Astrocyte (in vitro differentiated cells and primary cell): ENCODE measurements at regions not wholly inside any gene's neighbourhood (a gene's known extent, or its start where the extent isn't known, plus 50 kb on each side); places are given as distances from the start of the nearest gene placed in this dataset.
A peak's percentile ranks its signal among the peaks of the same experiment; 100 is the strongest.

ENCODE experiments used
- DNase-seq: peaks from one replicate; pipeline ENCODE4 v3.0.0-alpha.2; 2010; ENCODE audit warnings: low read depth
- FAIRE-seq: peaks from 2 replicates; lab custom pipeline; 2011; peaks lifted over from hg19 to GRCh38; lab: Jason Lieb, UNC
- H2AFZ ChIP-seq: 2 replicates; pipeline ENCODE4 v1.6.0; 2012; ENCODE audit warnings: low read depth, low read length, inconsistent platforms
- H3K27ac ChIP-seq: 2 replicates; pipeline ENCODE4 v1.5.1; 2011; ENCODE audit warnings: low read depth, low read length, inconsistent platforms
- H3K27me3 ChIP-seq: 2 replicates; pipeline ENCODE4 v1.6.0; 2011; ENCODE audit warnings: low read length, inconsistent platforms; ENCODE audit not compliant: insufficient read depth
- H3K36me3 ChIP-seq: 2 replicates; pipeline ENCODE4 v1.5.1; 2011; ENCODE audit warnings: low read length, inconsistent platforms; ENCODE audit not compliant: insufficient read depth
- H3K4me1 ChIP-seq: 2 replicates; pipeline ENCODE4 v1.5.1; 2011; ENCODE audit warnings: low read length, inconsistent platforms; ENCODE audit not compliant: insufficient read depth
- H3K4me2 ChIP-seq: 2 replicates; pipeline ENCODE4 v1.6.0; 2012; ENCODE audit warnings: low read length, inconsistent platforms
- H3K4me3 ChIP-seq: 2 replicates; pipeline ENCODE4 v1.5.1; 2011; ENCODE audit warnings: low read depth, mild to moderate bottlenecking, low read length, inconsistent platforms; ENCODE audit not compliant: insufficient read depth
- H3K79me2 ChIP-seq: 2 replicates; pipeline ENCODE4 v1.6.0; 2012; ENCODE audit warnings: mild to moderate bottlenecking, low read length, inconsistent platforms; ENCODE audit not compliant: insufficient read depth
- H3K9ac ChIP-seq: 2 replicates; pipeline ENCODE4 v1.6.0; 2012; ENCODE audit warnings: mild to moderate bottlenecking, low read length, inconsistent platforms
- H3K9me3 ChIP-seq: 2 replicates; pipeline ENCODE4 v1.5.1; 2012; ENCODE audit warnings: low read depth, mild to moderate bottlenecking, low read length, inconsistent platforms; ENCODE audit not compliant: insufficient read depth
- H4K20me1 ChIP-seq: 2 replicates; pipeline ENCODE4 v1.6.0; 2012; ENCODE audit warnings: low read length, inconsistent platforms; ENCODE audit not compliant: insufficient read depth
- H3K27ac Mint-ChIP-seq: one replicate; pipeline ENCODE4 v1.8.0; 2021; ENCODE audit warnings: mild to moderate bottlenecking, mixed read lengths; ENCODE audit not compliant: unreplicated experiment
- H3K27me3 Mint-ChIP-seq: one replicate; pipeline ENCODE4 v1.8.0; 2021; ENCODE audit warnings: low read depth, mixed read lengths; ENCODE audit not compliant: unreplicated experiment
- H3K36me3 Mint-ChIP-seq: one replicate; pipeline ENCODE4 v1.8.0; 2021; ENCODE audit warnings: low read depth, mixed read lengths; ENCODE audit not compliant: unreplicated experiment
- H3K4me1 Mint-ChIP-seq: one replicate; pipeline ENCODE4 v1.8.0; 2021; ENCODE audit warnings: low read depth, mixed read lengths; ENCODE audit not compliant: unreplicated experiment
- H3K4me3 Mint-ChIP-seq: one replicate; pipeline ENCODE4 v1.8.0; 2021; ENCODE audit warnings: mild to moderate bottlenecking, moderate library complexity, mixed read lengths; ENCODE audit not compliant: unreplicated experiment
- H3K9me3 Mint-ChIP-seq: one replicate; pipeline ENCODE4 v1.8.0; 2021; ENCODE audit warnings: mild to moderate bottlenecking, mixed read lengths; ENCODE audit not compliant: unreplicated experiment
- CTCF ChIP-seq: IDR thresholded peaks from 2 replicates; pipeline ENCODE4 v1.5.1; 2011; ENCODE audit warnings: low read depth, mild to moderate bottlenecking, inconsistent platforms, low read length, moderate library complexity; ENCODE audit not compliant: insufficient read depth
- EZH2 ChIP-seq: IDR thresholded peaks from 2 replicates; pipeline ENCODE4 v1.6.1; 2012; ENCODE audit warnings: mild to moderate bottlenecking, low read length, inconsistent platforms; ENCODE audit not compliant: insufficient read depth

DNA sequence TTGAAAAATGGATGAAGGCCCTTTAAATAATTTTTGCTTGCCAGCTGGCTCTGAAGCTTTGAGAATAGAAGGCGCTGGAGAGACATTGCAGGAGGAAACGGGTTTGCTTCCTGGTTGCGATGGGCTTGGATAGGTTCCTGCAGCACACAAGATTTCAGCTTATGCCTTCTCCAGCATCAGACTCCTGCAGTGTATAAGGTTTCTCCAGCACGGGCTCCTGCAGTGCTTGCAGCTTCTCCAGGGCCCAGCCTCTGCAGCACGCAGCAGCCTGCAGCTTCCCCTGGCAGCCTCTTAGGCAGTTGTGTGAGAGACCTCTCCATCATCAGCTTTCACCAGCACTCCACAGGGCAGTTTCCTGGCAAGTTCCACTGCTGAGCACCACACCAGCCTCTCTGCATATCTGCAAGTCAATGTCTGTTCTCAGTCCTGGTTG, 78.7 kb upstream of the ZDHHC17 start:
- no peak for DNase-seq
- H3K27ac ChIP-seq = no peak overlapping the region
- peak overlapping the region; percentile 57 for H2AFZ ChIP-seq
- peaks cover 7% of the 10 kb centered on the region for H3K9me3 Mint-ChIP-seq
- FAIRE-seq = no peak
- H3K4me1 Mint-ChIP-seq = peaks cover 25% of the 10 kb centered on the region
- H3K9me3 ChIP-seq = no peaks in the 10 kb centered on the region
- no peak overlapping the region for H3K4me3 ChIP-seq
- no peaks in the 10 kb centered on the region for H3K36me3 ChIP-seq
- no peaks in the 10 kb centered on the region for H4K20me1 ChIP-seq
- no peaks in the 10 kb centered on the region for H3K27me3 Mint-ChIP-seq
- no peak overlapping the region for H3K4me3 Mint-ChIP-seq
- H3K9ac ChIP-seq = no peak overlapping the region
- H3K36me3 Mint-ChIP-seq = no peaks in the 10 kb centered on the region
- peak overlapping the region; percentile 40 for H3K4me2 ChIP-seq
- no peaks in the 10 kb centered on the region for H3K79me2 ChIP-seq
- TF ChIP-seq CTCF (no peak), EZH2 (no peak)
- peaks cover 25% of the 10 kb centered on the region for H3K4me1 ChIP-seq
- H3K27ac Mint-ChIP-seq = no peak overlapping the region
- H3K27me3 ChIP-seq = no peaks in the 10 kb centered on the region

GRCh38 chr12:76687981-76688380, 75.9 kb upstream of the ZDHHC17 start:
- no peak for TF ChIP-seq CTCF
- TF ChIP-seq EZH2 = no peak

DNA sequence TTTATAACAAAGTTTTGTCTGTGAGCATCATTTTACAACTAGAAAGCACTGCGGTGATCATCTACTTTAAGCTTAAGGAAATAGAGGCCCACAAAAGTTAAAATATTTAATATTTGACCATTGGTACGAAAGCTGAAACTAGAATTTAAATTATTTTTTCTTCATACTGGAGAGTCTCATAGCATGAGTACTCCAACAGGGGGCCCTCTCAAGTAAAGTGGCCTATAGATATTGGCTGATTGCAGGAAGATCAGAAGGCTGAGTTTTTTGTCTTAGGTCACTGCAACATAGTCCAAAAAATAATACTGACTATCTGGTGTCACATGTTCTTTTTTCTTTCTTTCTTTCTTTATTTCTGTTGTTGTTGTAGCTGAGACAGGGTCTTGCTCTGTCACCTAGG, 75.3 kb upstream of the ZDHHC17 start:
- no peak overlapping the region for H3K4me3 Mint-ChIP-seq
- Histone ChIP-seq H3K79me2 (no peaks in the 10 kb centered on the region), H3K36me3 (no peaks in the 10 kb centered on the region), H3K27ac (no peak overlapping the region), H3K4me3 (no peak overlapping the region), H4K20me1 (no peaks in the 10 kb centered on the region), H3K4me2 (no peak overlapping the region), H3K9ac (no peak overlapping the region), H3K27me3 (no peaks in the 10 kb centered on the region), H2AFZ (no peak overlapping the region), H3K9me3 (no peaks in the 10 kb centered on the region), H3K4me1 (peaks cover 19% of the 10 kb centered on the region)
- TF ChIP-seq CTCF (peak; percentile 17), EZH2 (no peak)
- DNase-seq (no peak), FAIRE-seq (no peak)
- peaks cover 23% of the 10 kb centered on the region for H3K4me1 Mint-ChIP-seq
- peaks cover 2% of the 10 kb centered on the region for H3K9me3 Mint-ChIP-seq
- H3K27me3 Mint-ChIP-seq = no peaks in the 10 kb centered on the region
- H3K27ac Mint-ChIP-seq = no peak overlapping the region
- peaks cover 1% of the 10 kb centered on the region for H3K36me3 Mint-ChIP-seq

More at GRCh38 chr12:76687981-76688380, 75.9 kb upstream of the ZDHHC17 start:
- peak overlapping the region; percentile 22 for H3K9ac ChIP-seq
- no peaks in the 10 kb centered on the region for H3K79me2 ChIP-seq
- peak; percentile 49 for DNase-seq
- H3K9me3 ChIP-seq = no peaks in the 10 kb centered on the region
- Mint-ChIP-seq H3K36me3 (peaks cover 1% of the 10 kb centered on the region), H3K4me1 (peaks cover 21% of the 10 kb centered on the region), H3K27me3 (no peaks in the 10 kb centered on the region), H3K27ac (no peak overlapping the region), H3K9me3 (peaks cover 2% of the 10 kb centered on the region), H3K4me3 (no peak overlapping the region)
- peak overlapping the region; percentile 37 for H3K4me2 ChIP-seq
- no peaks in the 10 kb centered on the region for H4K20me1 ChIP-seq
- H3K27me3 ChIP-seq = no peaks in the 10 kb centered on the region
- H3K4me1 ChIP-seq = peaks cover 17% of the 10 kb centered on the region
- H3K4me3 ChIP-seq = no peak overlapping the region
- FAIRE-seq = peak; percentile 74
- no peak overlapping the region for H2AFZ ChIP-seq
- no peaks in the 10 kb centered on the region for H3K36me3 ChIP-seq
- peak overlapping the region; percentile 29 for H3K27ac ChIP-seq
